IgD-negative memory B cell (primary cell): ENCODE measurements at regions not wholly inside any gene's neighbourhood (a gene's known extent, or its start where the extent isn't known, plus 50 kb on each side); places are given as distances from the start of the nearest gene placed in this dataset.
A peak's percentile ranks its signal among the peaks of the same experiment; 100 is the strongest.

ENCODE experiments used
- H3K27ac Mint-ChIP-seq, 3 donors: one replicate each; pipeline ENCODE4 v1.8.0; 2020 to 2022; ENCODE audit warnings: mild to moderate bottlenecking in 3 of 3, mixed read lengths in 3 of 3, moderate library complexity in 1 of 3
- H3K27me3 Mint-ChIP-seq: one replicate; pipeline ENCODE4 v1.8.0; 2021; ENCODE audit warnings: mixed read lengths
- H3K36me3 Mint-ChIP-seq: one replicate; pipeline ENCODE4 v1.8.0; 2020; ENCODE audit warnings: mild to moderate bottlenecking, mixed read lengths
- H3K4me1 Mint-ChIP-seq, 3 donors: one replicate each; pipeline ENCODE4 v1.8.0; 2020 to 2022; ENCODE audit warnings: mixed read lengths in 3 of 3, mild to moderate bottlenecking in 1 of 3
- H3K4me3 Mint-ChIP-seq, 4 donors: one replicate each; pipeline ENCODE4 v1.8.0; 2020 to 2022; ENCODE audit warnings: mild to moderate bottlenecking in 4 of 4, mixed read lengths in 4 of 4, moderate library complexity in 3 of 4
- H3K9me3 Mint-ChIP-seq, 3 donors: one replicate each; pipeline ENCODE4 v1.8.0; 2020 to 2021; ENCODE audit warnings: mixed read lengths in 3 of 3, mild to moderate bottlenecking in 1 of 3

GRCh38 chr7:142698429-142698828 is 50.8 kb upstream of the PRSS1 start:
- no peak overlapping the region for H3K4me3 Mint-ChIP-seq
- peaks cover 1% of the 10 kb centered on the region for H3K27me3 Mint-ChIP-seq
- H3K4me1 Mint-ChIP-seq, result peaks cover 0 to 3% (median 2%) of the 10 kb centered on the region in 3 donors

GRCh38 chr7:142697270-142697669 is 52.0 kb upstream of the PRSS1 start:
- H3K27ac Mint-ChIP-seq, result no peak overlapping the region
- H3K4me3 Mint-ChIP-seq, result no peak overlapping the region
- peaks cover 4% of the 10 kb centered on the region for H3K36me3 Mint-ChIP-seq
- peaks cover 2% of the 10 kb centered on the region for H3K27me3 Mint-ChIP-seq
- peaks cover 0 to 3% (median 2%) of the 10 kb centered on the region in 3 donors for H3K4me1 Mint-ChIP-seq
- no peaks in the 10 kb centered on the region for H3K9me3 Mint-ChIP-seq

More at GRCh38 chr7:142698429-142698828, 50.8 kb upstream of the PRSS1 start:
- Mint-ChIP-seq H3K36me3 (peaks cover 4% of the 10 kb centered on the region), H3K9me3 (no peaks in the 10 kb centered on the region), H3K27ac (no peak overlapping the region)

DNA sequence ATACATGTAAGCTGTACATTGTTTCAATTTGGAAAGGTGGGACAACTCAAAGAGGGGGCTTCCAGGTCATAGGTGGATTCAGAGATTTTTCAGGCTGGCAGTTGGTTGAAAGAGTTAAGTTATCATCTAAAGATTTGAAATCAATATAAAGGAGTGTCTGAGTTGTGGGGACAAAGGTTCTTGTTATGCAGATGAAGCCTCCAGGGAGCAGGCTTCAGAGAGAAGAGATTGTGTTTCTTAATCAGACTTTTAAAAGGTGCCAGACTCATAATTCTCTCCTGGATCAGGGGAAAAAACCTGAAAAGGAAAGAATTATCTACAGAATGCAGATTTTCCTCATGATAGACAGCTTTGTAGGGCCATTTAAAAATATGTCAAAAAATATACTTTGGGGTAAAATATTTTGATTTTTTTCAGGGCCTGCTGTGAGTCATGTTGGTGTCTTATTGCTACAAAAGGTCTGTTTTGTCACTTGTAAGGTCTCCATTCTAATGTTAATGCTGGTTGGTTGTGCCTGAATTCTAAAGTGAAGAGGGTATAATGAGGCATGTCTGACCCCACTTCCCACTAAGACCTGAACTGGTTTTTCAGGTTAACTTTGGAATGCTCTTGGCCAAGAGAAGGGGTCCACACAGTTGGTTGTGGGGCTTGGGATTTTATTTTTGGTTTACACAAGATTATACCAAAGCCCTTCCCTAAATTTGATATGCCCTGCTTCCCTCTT is 52.7 kb upstream of the PRSS1 start:
- H3K4me3 Mint-ChIP-seq, result no peak overlapping the region
- H3K4me1 Mint-ChIP-seq, result peaks cover 0 to 3% (median 0%) of the 10 kb centered on the region in 3 donors
- H3K27me3 Mint-ChIP-seq, result peaks cover 2% of the 10 kb centered on the region
- H3K36me3 Mint-ChIP-seq, result peaks cover 4% of the 10 kb centered on the region
- H3K27ac Mint-ChIP-seq, result no peak overlapping the region
- no peaks in the 10 kb centered on the region for H3K9me3 Mint-ChIP-seq

DNA sequence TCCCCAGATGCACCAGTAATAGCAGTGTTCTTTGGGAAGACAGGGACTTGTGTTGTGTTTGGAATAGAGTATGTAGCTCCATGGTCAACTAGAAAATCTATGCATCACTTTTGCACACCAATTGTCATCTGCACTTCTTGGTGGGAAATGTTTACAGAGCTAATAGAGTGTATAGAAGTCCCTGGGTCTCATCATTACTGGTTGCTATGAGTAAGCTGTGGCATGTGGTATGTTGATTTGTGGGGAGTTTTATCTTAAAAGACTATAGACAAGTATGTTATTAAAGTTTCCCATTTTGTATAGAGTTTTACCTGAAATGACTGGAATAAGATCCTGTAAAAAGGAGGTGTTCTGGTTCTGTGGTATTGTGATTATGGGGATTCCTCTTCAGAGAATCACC is 55.4 kb upstream of the PRSS1 start:
- Mint-ChIP-seq H3K27me3 (peaks cover 3% of the 10 kb centered on the region), H3K4me1 (peaks cover 5 to 9% (median 6%) of the 10 kb centered on the region in 3 donors), H3K36me3 (peaks cover 3% of the 10 kb centered on the region), H3K27ac (no peak overlapping the region), H3K4me3 (no peak overlapping the region), H3K9me3 (no peaks in the 10 kb centered on the region)

- peak overlapping the region in 2 of 3 donors; percentile 9 to 34 for H3K27ac Mint-ChIP-seq
- no peaks in the 10 kb centered on the region for H3K9me3 Mint-ChIP-seq
- H3K4me3 Mint-ChIP-seq, result no peak overlapping the region
- H3K36me3 Mint-ChIP-seq, result peaks cover 2% of the 10 kb centered on the region
- peaks cover 5% of the 10 kb centered on the region for H3K27me3 Mint-ChIP-seq
- H3K4me1 Mint-ChIP-seq, result peaks cover 5 to 9% (median 6%) of the 10 kb centered on the region in 3 donors
These were observed 58.6 kb upstream of the PRSS1 start for GRCh38 chr7:142690554-142691182.

GRCh38 chr7:142689439-142690120 is 59.7 kb upstream of the PRSS1 start:
- Mint-ChIP-seq H3K27ac (no peak overlapping the region), H3K9me3 (no peaks in the 10 kb centered on the region), H3K4me3 (no peak overlapping the region), H3K27me3 (peaks cover 9% of the 10 kb centered on the region), H3K36me3 (peaks cover 2% of the 10 kb centered on the region), H3K4me1 (peaks cover 5 to 9% (median 6%) of the 10 kb centered on the region in 3 donors)

- peaks cover 16% of the 10 kb centered on the region for H3K27me3 Mint-ChIP-seq
- H3K4me1 Mint-ChIP-seq, result peaks cover 5 to 10% (median 6%) of the 10 kb centered on the region in 3 donors
- H3K4me3 Mint-ChIP-seq, result no peak overlapping the region
- no peaks in the 10 kb centered on the region for H3K36me3 Mint-ChIP-seq
- H3K9me3 Mint-ChIP-seq, result no peaks in the 10 kb centered on the region
- no peak overlapping the region for H3K27ac Mint-ChIP-seq
These were observed 63.3 kb upstream of the PRSS1 start for GRCh38 chr7:142685877-142686508.

GRCh38 chr7:142681314-142682092 is 67.8 kb upstream of the PRSS1 start:
- Mint-ChIP-seq H3K4me3 (no peak overlapping the region), H3K27ac (no peak overlapping the region), H3K9me3 (peaks cover 0 to 6% (median 2%) of the 10 kb centered on the region in 3 donors), H3K4me1 (peaks cover 0 to 2% (median 0%) of the 10 kb centered on the region in 3 donors), H3K36me3 (peaks cover 1% of the 10 kb centered on the region), H3K27me3 (peaks cover 12% of the 10 kb centered on the region)

- peaks cover 16 to 31% (median 29%) of the 10 kb centered on the region in 3 donors for H3K4me1 Mint-ChIP-seq
- peaks cover 1% of the 10 kb centered on the region for H3K27me3 Mint-ChIP-seq
- H3K9me3 Mint-ChIP-seq, result no peaks in the 10 kb centered on the region
- no peak overlapping the region for H3K4me3 Mint-ChIP-seq
- peak overlapping the region in 1 of 3 donors; percentile 68 for H3K27ac Mint-ChIP-seq
- H3K36me3 Mint-ChIP-seq, result peaks cover 1% of the 10 kb centered on the region
These were observed 77.8 kb upstream of the PRSS1 start for GRCh38 chr7:142671506-142671905.

GRCh38 chr7:142670511-142670910 is 78.8 kb upstream of the PRSS1 start:
- Mint-ChIP-seq H3K4me1 (peaks cover 16 to 31% (median 29%) of the 10 kb centered on the region in 3 donors), H3K4me3 (no peak overlapping the region), H3K27me3 (peaks cover 1% of the 10 kb centered on the region), H3K36me3 (peaks cover 1% of the 10 kb centered on the region), H3K9me3 (no peaks in the 10 kb centered on the region), H3K27ac (no peak overlapping the region)

DNA sequence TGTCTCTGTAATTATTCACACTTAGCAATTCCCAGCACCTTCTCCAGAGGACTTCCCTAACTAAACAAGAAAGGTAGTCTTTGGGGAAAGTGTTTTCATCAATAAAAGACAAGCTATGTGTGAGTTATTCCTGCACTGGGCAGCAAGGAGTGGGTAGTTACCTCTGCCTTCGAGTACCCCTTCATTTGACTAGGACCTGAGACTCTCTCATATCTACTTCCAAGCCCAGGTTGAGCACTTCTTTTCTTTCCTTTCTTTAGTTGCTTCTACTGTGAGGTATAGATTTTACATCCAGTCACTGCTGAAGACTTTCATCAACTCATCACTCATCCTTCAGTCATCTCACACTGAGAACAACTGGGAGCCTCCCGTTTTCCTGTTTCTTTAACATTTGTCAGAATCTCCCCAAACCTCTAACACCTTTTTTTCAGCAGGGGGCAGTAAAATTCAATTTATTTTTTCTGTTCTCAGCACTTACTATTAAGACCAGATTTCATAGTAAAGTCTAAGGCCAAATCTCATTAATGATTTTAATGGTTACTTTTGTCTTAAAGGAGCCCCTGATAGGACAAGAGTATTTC is 80.1 kb upstream of the PRSS1 start:
- H3K9me3 Mint-ChIP-seq, result no peaks in the 10 kb centered on the region
- H3K27me3 Mint-ChIP-seq, result peaks cover 1% of the 10 kb centered on the region
- H3K4me3 Mint-ChIP-seq, result no peak overlapping the region
- no peak overlapping the region for H3K27ac Mint-ChIP-seq
- H3K36me3 Mint-ChIP-seq, result no peaks in the 10 kb centered on the region
- peaks cover 16 to 31% (median 29%) of the 10 kb centered on the region in 3 donors for H3K4me1 Mint-ChIP-seq

GRCh38 chr7:142668495-142668894 is 80.8 kb upstream of the PRSS1 start:
- Mint-ChIP-seq H3K36me3 (no peaks in the 10 kb centered on the region), H3K27me3 (peaks cover 1% of the 10 kb centered on the region), H3K27ac (no peak overlapping the region), H3K4me1 (peaks cover 16 to 31% (median 29%) of the 10 kb centered on the region in 3 donors), H3K4me3 (peak overlapping the region in 1 of 4 donors; percentile 44), H3K9me3 (no peaks in the 10 kb centered on the region)

DNA sequence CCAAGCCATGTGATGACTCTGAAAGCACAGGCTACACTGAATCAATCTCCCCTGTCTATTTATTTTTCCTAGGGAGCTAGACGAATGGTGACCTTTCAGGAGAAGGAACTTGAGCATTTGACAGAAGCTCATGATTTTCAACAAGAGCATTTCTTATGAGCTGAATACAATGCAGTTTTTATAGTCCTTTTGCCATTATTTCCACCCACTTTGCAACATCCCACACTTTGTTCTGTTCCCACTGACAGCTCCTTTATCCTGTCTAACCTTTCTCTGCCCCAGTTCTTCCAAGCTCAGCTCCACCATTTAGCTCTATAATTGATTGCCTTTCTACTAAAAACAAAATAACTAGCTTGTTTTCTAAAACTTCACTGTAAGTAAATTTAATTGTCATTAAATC is 91.9 kb upstream of the PRSS1 start:
- Mint-ChIP-seq H3K36me3 (peaks cover 2% of the 10 kb centered on the region), H3K4me1 (peaks cover 0 to 2% (median 0%) of the 10 kb centered on the region in 3 donors), H3K9me3 (peaks cover 3 to 8% (median 4%) of the 10 kb centered on the region in 3 donors), H3K4me3 (no peak overlapping the region), H3K27me3 (peaks cover 2% of the 10 kb centered on the region), H3K27ac (no peak overlapping the region)

- Mint-ChIP-seq H3K36me3 (no peaks in the 10 kb centered on the region), H3K27ac (no peak overlapping the region), H3K9me3 (peaks cover 0 to 2% (median 0%) of the 10 kb centered on the region in 3 donors), H3K4me1 (peaks cover 0 to 2% (median 0%) of the 10 kb centered on the region in 3 donors), H3K4me3 (no peak overlapping the region), H3K27me3 (peaks cover 2% of the 10 kb centered on the region)
These were observed 94.9 kb upstream of the PRSS1 start for GRCh38 chr7:142654398-142654797.
